Neural crest cell (in vitro differentiated cells): ENCODE measurements at regions not wholly inside any gene's neighbourhood (a gene's known extent, or its start where the extent isn't known, plus 50 kb on each side); places are given as distances from the start of the nearest gene placed in this dataset.

Experiments
- DNase-seq: peaks from one replicate; pipeline ENCODE4 v3.0.0; 2021; ENCODE audit warnings: low read depth, mixed read lengths, low spot score
- H3K27ac Mint-ChIP-seq: one replicate; pipeline ENCODE4 v1.8.0; 2021; ENCODE audit warnings: mild to moderate bottlenecking, mixed read lengths; ENCODE audit not compliant: unreplicated experiment
- H3K27me3 Mint-ChIP-seq: 2 replicates; pipeline ENCODE4 v1.8.0; 2021; ENCODE audit warnings: low read depth, mild to moderate bottlenecking, mixed read lengths
- H3K36me3 Mint-ChIP-seq: 2 replicates; pipeline ENCODE4 v1.8.0; 2021; ENCODE audit warnings: low read depth, mild to moderate bottlenecking, mixed read lengths
- H3K4me1 Mint-ChIP-seq: 2 replicates; pipeline ENCODE4 v1.8.0; 2021; ENCODE audit warnings: mixed read lengths
- H3K4me3 Mint-ChIP-seq: one replicate; pipeline ENCODE4 v1.8.0; 2021; ENCODE audit warnings: mild to moderate bottlenecking, mixed read lengths
- H3K9me3 Mint-ChIP-seq: 2 replicates; pipeline ENCODE4 v1.8.0; 2021; ENCODE audit warnings: mixed read lengths
- CTCF ChIP-seq: fragments of 200-600 bp; sonication (generic); conservative IDR thresholded peaks from 2 replicates; pipeline ENCODE4 v1.5.0; 2021; ENCODE audit warnings: antibody characterized with exemption, mild to moderate bottlenecking

GRCh38 chr2:215808996-215809395, 204.4 kb downstream of the MREG start:
- Mint-ChIP-seq H3K27ac (no peak overlapping the region), H3K36me3 (no peaks in the 10 kb centered on the region), H3K4me3 (no peak overlapping the region), H3K9me3 (peaks cover 5% of the 10 kb centered on the region), H3K4me1 (no peaks in the 10 kb centered on the region), H3K27me3 (no peaks in the 10 kb centered on the region)
- DNase-seq: no peak
- TF ChIP-seq CTCF: peak; percentile 40

- Mint-ChIP-seq H3K27ac (no peak overlapping the region), H3K4me1 (no peaks in the 10 kb centered on the region), H3K4me3 (no peak overlapping the region), H3K9me3 (peaks cover 5% of the 10 kb centered on the region), H3K36me3 (no peaks in the 10 kb centered on the region), H3K27me3 (no peaks in the 10 kb centered on the region)
- DNase-seq: no peak
- no peak for TF ChIP-seq CTCF
Observed at GRCh38 chr2:215808194-215808593, 205.2 kb downstream of the MREG start.

GRCh38 chr2:215805493-215805892, 207.9 kb downstream of the MREG start:
- H3K27ac Mint-ChIP-seq: no peak overlapping the region
- no peaks in the 10 kb centered on the region for H3K36me3 Mint-ChIP-seq
- H3K9me3 Mint-ChIP-seq: peaks cover 9% of the 10 kb centered on the region
- H3K27me3 Mint-ChIP-seq: no peaks in the 10 kb centered on the region
- TF ChIP-seq CTCF: no peak
- H3K4me3 Mint-ChIP-seq: no peak overlapping the region
- H3K4me1 Mint-ChIP-seq: no peaks in the 10 kb centered on the region
- no peak for DNase-seq

GRCh38 chr2:215803150-215803549, 210.2 kb downstream of the MREG start:
- Mint-ChIP-seq H3K9me3 (peaks cover 9% of the 10 kb centered on the region), H3K27me3 (no peaks in the 10 kb centered on the region)

GRCh38 chr2:215799194-215799593, 214.2 kb downstream of the MREG start:
- no peak overlapping the region for H3K4me3 Mint-ChIP-seq
- no peak for TF ChIP-seq CTCF
- DNase-seq: no peak
- H3K9me3 Mint-ChIP-seq: peaks cover 3% of the 10 kb centered on the region
- H3K27me3 Mint-ChIP-seq: no peaks in the 10 kb centered on the region
- no peaks in the 10 kb centered on the region for H3K36me3 Mint-ChIP-seq
- no peak overlapping the region for H3K27ac Mint-ChIP-seq
- H3K4me1 Mint-ChIP-seq: peaks cover 5% of the 10 kb centered on the region

More at GRCh38 chr2:215803150-215803549, 210.2 kb downstream of the MREG start:
- no peak for TF ChIP-seq CTCF
- DNase-seq: no peak
- no peaks in the 10 kb centered on the region for H3K4me1 Mint-ChIP-seq
- no peak overlapping the region for H3K27ac Mint-ChIP-seq
- H3K36me3 Mint-ChIP-seq: no peaks in the 10 kb centered on the region
- no peak overlapping the region for H3K4me3 Mint-ChIP-seq

GRCh38 chr2:215797676-215798075, 215.7 kb downstream of the MREG start:
- Mint-ChIP-seq H3K36me3 (no peaks in the 10 kb centered on the region), H3K4me1 (peaks cover 5% of the 10 kb centered on the region), H3K27me3 (no peaks in the 10 kb centered on the region), H3K4me3 (no peak overlapping the region), H3K27ac (no peak overlapping the region), H3K9me3 (peaks cover 3% of the 10 kb centered on the region)
- no peak for TF ChIP-seq CTCF
- no peak for DNase-seq
